B cell (primary cell): ENCODE measurements at regions not wholly inside any gene's neighbourhood (a gene's known extent, or its start where the extent isn't known, plus 50 kb on each side); places are given as distances from the start of the nearest gene placed in this dataset.

Experiments used
- ATAC-seq: fragments of 200-7000 bp; cut with Tn5 transposase; one replicate; pipeline ENCODE4 v1.10.0; 2021; ENCODE audit warnings: low read depth, mild to moderate bottlenecking, moderate number of reproducible peaks, moderate library complexity
- CTCF ChIA-PET: fragments of 350-600 bp; sonication (Branson Sonifier 250); formaldehyde crosslinking; loops from one replicate; lab custom pipeline; 2021; ENCODE audit warnings: antibody characterized with exemption, inconsistent platforms; lab: Charles Lee
- POLR2A ChIA-PET: fragments of 350-600 bp; sonication (Branson Sonifier 250); formaldehyde crosslinking; loops from one replicate; lab custom pipeline; 2021; ENCODE audit warnings: antibody characterized with exemption; lab: Charles Lee
- DNase-seq: peaks from one replicate; pipeline ENCODE4 v3.0.0; 2013
- H2AFZ ChIP-seq: 2 replicates; pipeline ENCODE4 v1.6.1; 2012; ENCODE audit warnings: mild to moderate bottlenecking, low read depth, low read length; ENCODE audit not compliant: insufficient read depth, poor library complexity, severe bottlenecking
- H3K27ac ChIP-seq, 2 donors: 1 replicate in 1 of 2; 2 replicates in 1 of 2; pipeline ENCODE4 v1.5.1; 2012 to 2013; ENCODE audit warnings: low read length in 2 of 2, mild to moderate bottlenecking in 2 of 2, moderate library complexity in 1 of 2
- H3K27me3 ChIP-seq, 4 experiments: fragments of 200-600 bp in 1 of 4; sonication (generic) in 1 of 4; replicated peaks in 1 of 4; 1 replicate in 2 of 4; 2 replicates in 2 of 4; pipeline versions ENCODE4 v1.6.1 to v1.7.0; 2013 to 2016; ENCODE audit warnings: low read length in 3 of 4, mild to moderate bottlenecking in 2 of 4, mixed read lengths in 1 of 4, moderate library complexity in 1 of 4; ENCODE audit not compliant: insufficient read depth in 4 of 4, control insufficient read depth in 3 of 4; ENCODE audit errors: control extremely low read depth in 1 of 4
- H3K36me3 ChIP-seq, 2 experiments: replicated peaks in 1 of 2; 1 replicate in 1 of 2; 2 replicates in 1 of 2; pipeline versions ENCODE4 v1.6.1 to v1.7.1; 2013; ENCODE audit warnings: low read length in 1 of 2; ENCODE audit not compliant: insufficient read depth in 2 of 2, control insufficient read depth in 1 of 2; ENCODE audit errors: control extremely low read depth in 1 of 2, extremely low read depth in 1 of 2
- H3K4me1 ChIP-seq, 2 donors: fragments of 200-600 bp in 1 of 2; sonication (generic) in 1 of 2; 1 replicate in 1 of 2; 2 replicates in 1 of 2; pipeline versions ENCODE4 v1.5.1 to v1.6.1; 2013 to 2017; ENCODE audit warnings: low read length in 2 of 2; ENCODE audit not compliant: control insufficient read depth in 2 of 2, insufficient read depth in 2 of 2
- H3K4me2 ChIP-seq: replicated peaks from 2 replicates; pipeline ENCODE3; 2012; ENCODE audit warnings: mild to moderate bottlenecking, low read depth, low read length; ENCODE audit not compliant: poor library complexity, severe bottlenecking
- H3K4me3 ChIP-seq, 5 experiments: fragments of 200-600 bp in 1 of 5; sonication (generic) in 1 of 5; 1 replicate in 3 of 5; 2 replicates in 2 of 5; pipeline versions ENCODE4 v1.5.1 to v1.7.0; 2011 to 2016; ENCODE audit warnings: low read length in 4 of 5, mild to moderate bottlenecking in 4 of 5, low read depth in 2 of 5, control low read depth in 1 of 5, moderate library complexity in 1 of 5; ENCODE audit not compliant: insufficient read depth in 1 of 5; ENCODE audit errors: control extremely low read depth in 1 of 5, extremely low read depth in 1 of 5
- H3K79me2 ChIP-seq: fragments of 200-600 bp; sonication (generic); one replicate; pipeline ENCODE4 v1.6.0; 2016; ENCODE audit warnings: low read length; ENCODE audit not compliant: control insufficient read depth, insufficient read depth
- H3K9ac ChIP-seq: fragments of 200-600 bp; sonication (generic); 2 replicates; pipeline ENCODE4 v1.6.1; 2017; ENCODE audit warnings: mild to moderate bottlenecking, low read length, moderate library complexity
- H3K9me3 ChIP-seq, 3 donors: one replicate each; pipeline versions ENCODE4 v1.6.1 to v1.7.1; 2013; ENCODE audit warnings: low read length in 2 of 3; ENCODE audit not compliant: control insufficient read depth in 2 of 3, insufficient read depth in 1 of 3; ENCODE audit errors: control extremely low read depth in 1 of 3
- H4K20me1 ChIP-seq: 2 replicates; pipeline ENCODE4 v1.6.0; 2012; ENCODE audit warnings: mild to moderate bottlenecking, low read length; ENCODE audit not compliant: insufficient read depth, control insufficient read depth, poor library complexity, severe bottlenecking
- H3K27ac Mint-ChIP-seq: one replicate; pipeline ENCODE4 v1.8.0; 2021; ENCODE audit warnings: mixed read lengths
- H3K27me3 Mint-ChIP-seq: one replicate; pipeline ENCODE4 v1.8.0; 2021; ENCODE audit warnings: mixed read lengths
- H3K4me1 Mint-ChIP-seq: one replicate; pipeline ENCODE4 v1.8.0; 2021; ENCODE audit warnings: mixed read lengths
- H3K4me3 Mint-ChIP-seq: one replicate; pipeline ENCODE4 v1.8.0; 2021; ENCODE audit warnings: mixed read lengths
- H3K9me3 Mint-ChIP-seq: one replicate; pipeline ENCODE4 v1.8.0; 2022; ENCODE audit warnings: mixed read lengths; ENCODE audit not compliant: insufficient read depth
- EZH2 ChIP-seq: IDR thresholded peaks from 2 replicates; pipeline ENCODE4 v1.6.1; 2012; ENCODE audit warnings: borderline replicate concordance, low read depth, mild to moderate bottlenecking, moderate library complexity, low read length; ENCODE audit not compliant: insufficient read depth, poor library complexity, severe bottlenecking
- WGBS: methylation state at CpG from one replicate; pipeline ENCODE4 v1.1.5; 2013; ENCODE audit warnings: missing lambda C conversion rate; ENCODE audit not compliant: insufficient coverage; 5-methylcytosine and 5-hydroxymethylcytosine counted together
- intact Hi-C: fragments of 100-400 bp; cut with micrococcal nuclease; formaldehyde crosslinking; loops from one replicate; pipeline ENCODE4 v1.10.0; 2022
- TF ChIP-seq, protein P1 (sequence below): fragments of 200-600 bp; IDR thresholded peaks from one replicate; pipeline ENCODE4 v1.8.0; 2022; ENCODE audit warnings: antibody characterized with exemption, mild to moderate bottlenecking

DNA sequence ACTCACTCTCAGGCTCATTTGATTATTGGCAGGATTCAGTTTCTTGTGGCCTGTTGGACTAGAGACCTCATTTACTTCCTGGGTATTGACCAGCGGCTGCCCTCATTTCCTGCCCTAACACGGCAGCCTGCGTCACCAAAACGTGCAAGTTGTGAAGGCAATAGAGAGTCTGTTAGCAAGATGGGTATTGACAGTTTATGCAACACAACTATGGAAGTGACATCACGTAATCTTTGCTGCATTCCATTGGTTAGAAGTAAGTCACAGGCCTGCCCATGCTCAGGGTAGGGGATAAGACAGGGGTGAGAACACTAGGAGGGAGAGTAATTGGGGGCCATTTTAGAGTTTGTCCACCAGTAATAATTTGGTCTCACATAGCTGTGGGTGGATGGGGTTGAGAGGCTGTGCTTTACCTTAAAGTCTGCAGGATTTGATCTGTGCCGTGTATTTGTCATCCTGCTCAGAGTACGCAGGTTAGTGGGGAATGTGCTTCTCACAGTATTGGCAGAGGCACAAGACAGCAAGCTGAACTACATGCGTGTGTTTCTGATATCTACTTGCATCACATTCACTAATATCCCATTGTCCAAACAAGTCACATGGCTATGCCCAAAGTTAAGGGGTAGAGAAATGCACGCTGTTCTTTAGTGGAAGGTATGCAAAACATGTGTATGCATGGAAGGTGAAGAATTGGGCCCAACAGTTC lies 83.3 kb downstream of the EDEM1 start:
- Mint-ChIP-seq H3K27me3 (no peaks in the 10 kb centered on the region), H3K27ac (no peak overlapping the region), H3K4me1 (peaks cover 4% of the 10 kb centered on the region), H3K4me3 (no peak overlapping the region), H3K9me3 (no peaks in the 10 kb centered on the region)
- Histone ChIP-seq H3K27ac (no peak overlapping the region), H3K9me3 (no peaks in the 10 kb centered on the region), H3K36me3 (no peaks in the 10 kb centered on the region), H3K4me1 (no peaks in the 10 kb centered on the region), H3K4me3 (no peak overlapping the region), H3K4me2 (no peak overlapping the region), H3K27me3 (no peaks in the 10 kb centered on the region), H3K9ac (no peak overlapping the region), H4K20me1 (no peaks in the 10 kb centered on the region), H2AFZ (no peak overlapping the region), H3K79me2 (no peaks in the 10 kb centered on the region)
- DNase-seq (no peak), ATAC-seq (no peak)
- ChIA-PET POLR2A (no interaction called here), CTCF (no interaction called here)
- 97% methylated on average over 8 of the region's 9 CpGs for WGBS
- intact Hi-C loops, result no loop called here
- TF ChIP-seq, protein P1, sequence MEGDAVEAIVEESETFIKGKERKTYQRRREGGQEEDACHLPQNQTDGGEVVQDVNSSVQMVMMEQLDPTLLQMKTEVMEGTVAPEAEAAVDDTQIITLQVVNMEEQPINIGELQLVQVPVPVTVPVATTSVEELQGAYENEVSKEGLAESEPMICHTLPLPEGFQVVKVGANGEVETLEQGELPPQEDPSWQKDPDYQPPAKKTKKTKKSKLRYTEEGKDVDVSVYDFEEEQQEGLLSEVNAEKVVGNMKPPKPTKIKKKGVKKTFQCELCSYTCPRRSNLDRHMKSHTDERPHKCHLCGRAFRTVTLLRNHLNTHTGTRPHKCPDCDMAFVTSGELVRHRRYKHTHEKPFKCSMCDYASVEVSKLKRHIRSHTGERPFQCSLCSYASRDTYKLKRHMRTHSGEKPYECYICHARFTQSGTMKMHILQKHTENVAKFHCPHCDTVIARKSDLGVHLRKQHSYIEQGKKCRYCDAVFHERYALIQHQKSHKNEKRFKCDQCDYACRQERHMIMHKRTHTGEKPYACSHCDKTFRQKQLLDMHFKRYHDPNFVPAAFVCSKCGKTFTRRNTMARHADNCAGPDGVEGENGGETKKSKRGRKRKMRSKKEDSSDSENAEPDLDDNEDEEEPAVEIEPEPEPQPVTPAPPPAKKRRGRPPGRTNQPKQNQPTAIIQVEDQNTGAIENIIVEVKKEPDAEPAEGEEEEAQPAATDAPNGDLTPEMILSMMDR, result no peak
- no peak for TF ChIP-seq EZH2

DNA sequence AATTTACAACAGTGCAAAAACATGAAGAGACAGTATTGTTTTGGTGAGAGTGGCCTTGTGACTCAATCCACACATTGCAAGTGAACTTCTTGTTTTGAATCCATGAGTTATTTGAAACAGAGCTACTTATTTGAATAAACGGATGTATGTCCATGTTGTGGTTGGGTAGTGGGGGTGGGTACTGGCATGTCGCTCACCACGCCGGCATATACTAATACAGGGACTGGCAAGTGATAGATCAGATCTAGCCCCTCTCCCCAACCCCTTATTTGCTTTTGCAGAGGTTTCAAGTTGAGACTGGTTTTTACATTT lies 83.8 kb downstream of the EDEM1 start:
- Mint-ChIP-seq H3K27ac (no peak overlapping the region), H3K4me3 (no peak overlapping the region)
- ATAC-seq, result no peak

More for the DNA sequence above, 83.8 kb downstream of the EDEM1 start:
- no peaks in the 10 kb centered on the region for H3K27me3 ChIP-seq
- no peak for DNase-seq
- Mint-ChIP-seq H3K4me1 (peaks cover 6% of the 10 kb centered on the region), H3K9me3 (no peaks in the 10 kb centered on the region), H3K27me3 (no peaks in the 10 kb centered on the region)
- no peaks in the 10 kb centered on the region for H4K20me1 ChIP-seq
- POLR2A ChIA-PET, result no interaction called here
- CTCF ChIA-PET, result no interaction called here
- intact Hi-C loops, result no loop called here
- H3K79me2 ChIP-seq, result no peaks in the 10 kb centered on the region
- H3K4me2 ChIP-seq, result no peak overlapping the region
- no peak overlapping the region for H3K4me3 ChIP-seq
- H3K9ac ChIP-seq, result no peak overlapping the region
- TF ChIP-seq EZH2, result no peak
- TF ChIP-seq, protein P1, result no peak
- no peaks in the 10 kb centered on the region for H3K9me3 ChIP-seq
- H3K27ac ChIP-seq, result no peak overlapping the region
- H3K4me1 ChIP-seq, result no peaks in the 10 kb centered on the region
- no CpG with 5 or more reads among the region's 4 CpGs for WGBS
- H3K36me3 ChIP-seq, result no peaks in the 10 kb centered on the region
- no peak overlapping the region for H2AFZ ChIP-seq
